Uterus (tissue), 2 donors: ENCODE measurements at regions not wholly inside any gene's neighbourhood (a gene's known extent, or its start where the extent isn't known, plus 50 kb on each side); places are given as distances from the start of the nearest gene placed in this dataset.

Experiments used
- POLR2A ChIP-seq, 2 donors: fragments of 450-650 bp; IDR thresholded peaks; one replicate each; pipeline ENCODE4 v1.6.1; 2016; ENCODE audit warnings: antibody characterized with exemption in 2 of 2, mild to moderate bottlenecking in 1 of 2, moderate library complexity in 1 of 2
- TF ChIP-seq, protein P1 (sequence below), 4 experiments: fragments of 200-600 bp in 2 of 4; fragments of 450-650 bp in 2 of 4; sonication (generic) in 2 of 4; IDR thresholded peaks; one replicate each; pipeline ENCODE4 v1.5.1; 2016 to 2019; ENCODE audit warnings: antibody characterized with exemption in 4 of 4, mild to moderate bottlenecking in 2 of 4, moderate library complexity in 1 of 4

- TF ChIP-seq, protein P1, sequence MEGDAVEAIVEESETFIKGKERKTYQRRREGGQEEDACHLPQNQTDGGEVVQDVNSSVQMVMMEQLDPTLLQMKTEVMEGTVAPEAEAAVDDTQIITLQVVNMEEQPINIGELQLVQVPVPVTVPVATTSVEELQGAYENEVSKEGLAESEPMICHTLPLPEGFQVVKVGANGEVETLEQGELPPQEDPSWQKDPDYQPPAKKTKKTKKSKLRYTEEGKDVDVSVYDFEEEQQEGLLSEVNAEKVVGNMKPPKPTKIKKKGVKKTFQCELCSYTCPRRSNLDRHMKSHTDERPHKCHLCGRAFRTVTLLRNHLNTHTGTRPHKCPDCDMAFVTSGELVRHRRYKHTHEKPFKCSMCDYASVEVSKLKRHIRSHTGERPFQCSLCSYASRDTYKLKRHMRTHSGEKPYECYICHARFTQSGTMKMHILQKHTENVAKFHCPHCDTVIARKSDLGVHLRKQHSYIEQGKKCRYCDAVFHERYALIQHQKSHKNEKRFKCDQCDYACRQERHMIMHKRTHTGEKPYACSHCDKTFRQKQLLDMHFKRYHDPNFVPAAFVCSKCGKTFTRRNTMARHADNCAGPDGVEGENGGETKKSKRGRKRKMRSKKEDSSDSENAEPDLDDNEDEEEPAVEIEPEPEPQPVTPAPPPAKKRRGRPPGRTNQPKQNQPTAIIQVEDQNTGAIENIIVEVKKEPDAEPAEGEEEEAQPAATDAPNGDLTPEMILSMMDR (IDR thresholded peaks at IDR 0.05) = no peak
- TF ChIP-seq POLR2A (IDR thresholded peaks at IDR 0.05) = no peak
These were observed 87.9 kb upstream of the ZNF217 start for GRCh38 chr20:53681352-53682212.
